Endodermal cell (in vitro differentiated cells): ENCODE measurements at regions not wholly inside any gene's neighbourhood (a gene's known extent, or its start where the extent isn't known, plus 50 kb on each side); places are given as distances from the start of the nearest gene placed in this dataset.

Source experiments
- DNase-seq: peaks from one replicate; pipeline ENCODE4 v3.0.0-alpha.2; 2017
- H3K27ac ChIP-seq: 2 replicates; pipeline ENCODE4 v1.5.1; 2013; ENCODE audit warnings: mild to moderate bottlenecking, low read depth, low read length, moderate library complexity
- H3K27me3 ChIP-seq: 2 replicates; pipeline ENCODE4 v1.6.1; 2013; ENCODE audit warnings: mild to moderate bottlenecking, low read length, moderate library complexity; ENCODE audit not compliant: insufficient read depth, control insufficient read depth, poor library complexity, severe bottlenecking
- H3K36me3 ChIP-seq: 2 replicates; pipeline ENCODE4 v1.7.0; 2013; ENCODE audit warnings: mild to moderate bottlenecking, low read length, moderate library complexity; ENCODE audit not compliant: control insufficient read depth, insufficient read depth
- H3K4me1 ChIP-seq: one replicate; pipeline ENCODE4 v1.7.0; 2013; ENCODE audit warnings: low read length; ENCODE audit not compliant: control insufficient read depth, insufficient read depth
- H3K4me3 ChIP-seq: 2 replicates; pipeline ENCODE4 v1.5.1; 2013; ENCODE audit warnings: mild to moderate bottlenecking, low read length, moderate library complexity
- H3K9ac ChIP-seq: 2 replicates; pipeline ENCODE4 v1.6.1; 2013; ENCODE audit warnings: mild to moderate bottlenecking, low read length, moderate library complexity; ENCODE audit not compliant: poor library complexity, severe bottlenecking; ENCODE audit errors: extremely low read depth
- H3K9me3 ChIP-seq: 2 replicates; pipeline ENCODE4 v1.6.1; 2013; ENCODE audit warnings: mild to moderate bottlenecking, low read length, moderate library complexity; ENCODE audit not compliant: control insufficient read depth
- H3K27ac Mint-ChIP-seq: 2 replicates; pipeline ENCODE4 v1.8.0; 2020; ENCODE audit warnings: mixed read lengths
- H3K27me3 Mint-ChIP-seq: 2 replicates; pipeline ENCODE4 v1.8.0; 2021; ENCODE audit warnings: mild to moderate bottlenecking, mixed read lengths; ENCODE audit not compliant: insufficient read depth
- H3K36me3 Mint-ChIP-seq: 2 replicates; pipeline ENCODE4 v1.8.0; 2020; ENCODE audit warnings: low read depth, mixed read lengths
- H3K4me1 Mint-ChIP-seq: 2 replicates; pipeline ENCODE4 v1.8.0; 2020; ENCODE audit warnings: mixed read lengths
- H3K4me3 Mint-ChIP-seq: 2 replicates; pipeline ENCODE4 v1.8.0; 2020; ENCODE audit warnings: mild to moderate bottlenecking, moderate library complexity, mixed read lengths
- H3K9me3 Mint-ChIP-seq: 2 replicates; pipeline ENCODE4 v1.8.0; 2020; ENCODE audit warnings: mild to moderate bottlenecking, mixed read lengths
- WGBS, 2 experiments: methylation state at CpG; one replicate each; pipeline versions ENCODE4 v1.1.5 to v1.1.7; 2013; ENCODE audit warnings: missing lambda C conversion rate in 2 of 2, mixed read lengths in 1 of 2; ENCODE audit not compliant: insufficient coverage in 1 of 2, insufficient read length in 1 of 2; 5-methylcytosine and 5-hydroxymethylcytosine counted together
- TF ChIP-seq, protein P1 (sequence below): fragments of 200-600 bp; sonication (generic); conservative IDR thresholded peaks from 2 replicates; pipeline ENCODE4 v1.5.0; 2021; ENCODE audit warnings: antibody characterized with exemption, mild to moderate bottlenecking

DNA sequence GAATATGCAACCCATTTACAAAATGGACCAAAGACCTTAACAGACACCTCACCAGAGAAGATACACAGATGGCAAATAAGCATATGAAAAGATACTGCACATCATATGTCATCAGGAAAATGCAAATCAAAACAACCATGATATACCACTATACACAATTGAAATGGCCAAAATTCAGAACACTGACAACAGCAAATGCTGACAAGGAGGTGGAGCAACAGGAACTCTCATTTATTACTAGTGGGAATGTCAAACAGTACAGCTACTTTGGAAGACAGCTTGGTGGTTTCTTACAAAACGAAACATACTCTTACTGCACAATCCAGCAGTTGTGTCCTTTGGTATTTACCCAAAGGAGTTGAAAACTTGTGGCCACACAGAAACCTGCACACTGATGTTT is 50.0 kb upstream of the PCGF5 start:
- peaks cover 70% of the 10 kb centered on the region for H3K27me3 Mint-ChIP-seq
- Histone ChIP-seq H3K9ac (no peak overlapping the region), H3K4me3 (no peak overlapping the region), H3K27ac (no peak overlapping the region), H3K9me3 (peaks cover 9% of the 10 kb centered on the region), H3K36me3 (no peaks in the 10 kb centered on the region), H3K4me1 (no peaks in the 10 kb centered on the region), H3K27me3 (peaks cover 25% of the 10 kb centered on the region)
- 73 to 75% methylated on average over 1 of the region's 1 CpG for WGBS, 2 experiments
- TF ChIP-seq, protein P1, sequence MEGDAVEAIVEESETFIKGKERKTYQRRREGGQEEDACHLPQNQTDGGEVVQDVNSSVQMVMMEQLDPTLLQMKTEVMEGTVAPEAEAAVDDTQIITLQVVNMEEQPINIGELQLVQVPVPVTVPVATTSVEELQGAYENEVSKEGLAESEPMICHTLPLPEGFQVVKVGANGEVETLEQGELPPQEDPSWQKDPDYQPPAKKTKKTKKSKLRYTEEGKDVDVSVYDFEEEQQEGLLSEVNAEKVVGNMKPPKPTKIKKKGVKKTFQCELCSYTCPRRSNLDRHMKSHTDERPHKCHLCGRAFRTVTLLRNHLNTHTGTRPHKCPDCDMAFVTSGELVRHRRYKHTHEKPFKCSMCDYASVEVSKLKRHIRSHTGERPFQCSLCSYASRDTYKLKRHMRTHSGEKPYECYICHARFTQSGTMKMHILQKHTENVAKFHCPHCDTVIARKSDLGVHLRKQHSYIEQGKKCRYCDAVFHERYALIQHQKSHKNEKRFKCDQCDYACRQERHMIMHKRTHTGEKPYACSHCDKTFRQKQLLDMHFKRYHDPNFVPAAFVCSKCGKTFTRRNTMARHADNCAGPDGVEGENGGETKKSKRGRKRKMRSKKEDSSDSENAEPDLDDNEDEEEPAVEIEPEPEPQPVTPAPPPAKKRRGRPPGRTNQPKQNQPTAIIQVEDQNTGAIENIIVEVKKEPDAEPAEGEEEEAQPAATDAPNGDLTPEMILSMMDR, result no peak
- H3K4me3 Mint-ChIP-seq, result no peak overlapping the region
- DNase-seq, result no peak
- H3K9me3 Mint-ChIP-seq, result peaks cover 3% of the 10 kb centered on the region
- H3K27ac Mint-ChIP-seq, result no peak overlapping the region
- H3K4me1 Mint-ChIP-seq, result no peaks in the 10 kb centered on the region
- H3K36me3 Mint-ChIP-seq, result no peaks in the 10 kb centered on the region
